HG03469 (cell line): ENCODE measurements at regions not wholly inside any gene's neighbourhood (a gene's known extent, or its start where the extent isn't known, plus 50 kb on each side); places are given as distances from the start of the nearest gene placed in this dataset.

ENCODE experiments used
- ATAC-seq: cut with Tn5 transposase; IDR thresholded peaks from one replicate; pipeline ENCODE4 v1.9.1; 2021; ENCODE audit warnings: mild to moderate bottlenecking, moderate library complexity, moderate number of reproducible peaks; ENCODE audit not compliant: unreplicated experiment

DNA sequence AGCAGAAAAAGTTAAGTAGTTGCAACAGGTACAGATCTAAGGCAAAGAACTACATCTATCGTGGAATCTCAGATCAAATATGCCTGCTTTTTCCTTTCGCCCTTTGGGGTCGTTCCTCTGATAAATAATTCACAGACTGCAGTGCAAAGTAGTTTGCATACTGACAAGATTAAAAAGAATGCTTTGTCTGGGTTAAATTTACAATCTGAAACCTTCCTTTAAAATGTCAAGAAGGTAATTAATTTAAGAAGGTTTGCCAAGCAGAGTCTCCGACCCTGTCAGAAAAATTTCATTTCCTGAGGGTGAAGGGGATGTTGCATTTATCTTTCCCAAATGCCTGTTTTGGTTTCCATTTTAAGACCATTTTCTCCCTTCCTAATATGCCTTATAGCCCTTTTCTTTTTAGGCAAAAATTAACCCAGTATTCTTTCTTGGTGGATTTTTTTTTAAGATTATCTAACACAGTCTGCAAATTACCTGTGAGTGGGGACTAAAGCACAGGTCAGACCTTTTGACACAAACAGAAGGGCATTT, 406.9 kb downstream of the LRIG3 start:
- ATAC-seq: no peak

DNA sequence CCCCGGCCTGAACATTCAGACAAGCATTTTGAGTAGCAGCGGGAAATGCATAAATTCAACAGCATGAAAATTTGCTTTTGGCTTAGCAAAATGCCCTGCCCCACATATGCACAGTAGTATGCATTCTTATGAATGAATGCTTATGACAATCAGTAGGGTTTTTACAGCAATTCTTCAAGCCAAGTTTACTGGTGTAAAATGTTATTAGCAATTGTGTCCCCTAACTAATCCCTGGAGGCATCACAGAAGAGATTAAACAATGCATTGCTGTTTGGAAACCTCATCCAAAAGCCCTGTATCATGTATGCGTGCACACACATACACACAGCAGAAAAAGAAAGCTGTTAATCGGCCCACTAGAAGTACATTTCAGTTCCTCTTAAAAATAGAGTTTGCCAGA, 406.5 kb downstream of the LRIG3 start:
- no peak for ATAC-seq

DNA sequence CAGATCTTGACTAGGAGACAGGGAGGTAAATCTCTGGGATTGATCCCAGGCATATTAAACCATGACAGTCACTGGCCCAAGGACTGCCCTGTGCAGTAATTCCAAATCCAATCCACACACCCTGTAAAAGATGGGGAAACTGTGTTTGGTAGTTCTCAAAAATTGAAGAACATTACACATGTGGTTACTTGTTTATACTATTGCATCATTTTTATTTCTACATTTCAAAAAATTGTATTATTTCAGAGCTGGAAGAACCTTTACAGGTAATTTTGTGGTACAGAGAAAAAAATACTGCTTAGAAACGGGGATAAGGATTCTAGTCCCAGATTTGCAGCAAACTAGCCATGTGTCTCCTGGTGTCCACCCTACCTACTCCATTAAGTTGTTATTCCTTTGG, 400.5 kb downstream of the LRIG3 start:
- ATAC-seq: no peak

DNA sequence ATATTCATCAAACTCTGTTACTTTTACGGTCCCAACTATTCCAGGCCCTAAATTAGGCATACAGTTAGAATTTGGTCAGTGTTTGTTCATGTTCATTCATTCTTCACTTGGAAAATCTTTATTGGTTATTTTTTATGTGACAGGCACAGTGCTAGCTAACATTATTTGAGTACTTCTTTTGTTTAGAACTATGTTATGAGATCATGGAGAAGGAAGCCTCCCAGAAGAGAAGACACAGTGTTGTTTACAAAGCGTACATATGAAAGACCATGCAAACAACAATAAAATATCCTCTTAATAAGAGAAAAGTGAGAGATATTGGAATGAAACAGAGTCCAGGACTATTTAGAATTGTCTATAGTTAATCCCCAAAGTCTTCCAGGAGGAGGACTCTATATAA, 399.2 kb downstream of the LRIG3 start:
- no peak for ATAC-seq

DNA sequence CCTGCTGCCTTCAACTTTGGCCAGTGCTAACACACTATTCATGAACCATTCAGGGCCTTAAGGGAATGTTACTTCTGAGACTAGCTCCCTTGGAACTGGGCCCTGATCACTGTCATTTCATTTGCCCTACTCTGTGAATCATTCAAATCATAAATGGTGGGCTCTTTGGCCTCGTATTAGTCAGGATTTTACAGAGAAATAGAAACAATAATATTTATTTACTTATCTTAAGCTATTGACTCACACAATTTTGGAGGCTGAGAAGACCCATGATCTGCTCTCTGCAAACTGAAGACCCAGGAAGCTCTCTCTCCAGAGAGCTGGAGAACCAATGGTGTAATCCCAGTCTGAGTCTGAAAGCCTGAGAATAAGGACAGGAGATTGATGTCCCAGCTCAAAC, 398.5 kb downstream of the LRIG3 start:
- ATAC-seq: no peak

DNA sequence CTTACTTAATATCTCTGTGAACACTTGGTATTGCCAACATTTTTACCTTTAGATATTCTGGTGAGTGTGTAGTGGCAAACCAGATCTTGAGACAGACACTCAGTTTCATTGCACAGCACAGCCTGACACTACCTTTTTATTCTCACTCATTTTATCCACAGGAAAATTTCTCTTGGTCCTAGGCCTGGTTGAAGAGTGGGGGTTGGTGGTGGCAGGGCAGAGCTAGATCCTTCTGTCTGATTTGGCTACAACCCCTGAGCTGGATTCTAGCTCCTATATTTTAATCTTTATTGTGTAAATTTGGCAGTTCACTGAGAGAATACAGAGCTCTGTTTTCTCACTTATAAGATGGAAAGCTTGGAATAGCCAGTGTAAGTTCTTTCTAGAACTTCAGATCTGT, 396.9 kb downstream of the LRIG3 start:
- no peak for ATAC-seq

DNA sequence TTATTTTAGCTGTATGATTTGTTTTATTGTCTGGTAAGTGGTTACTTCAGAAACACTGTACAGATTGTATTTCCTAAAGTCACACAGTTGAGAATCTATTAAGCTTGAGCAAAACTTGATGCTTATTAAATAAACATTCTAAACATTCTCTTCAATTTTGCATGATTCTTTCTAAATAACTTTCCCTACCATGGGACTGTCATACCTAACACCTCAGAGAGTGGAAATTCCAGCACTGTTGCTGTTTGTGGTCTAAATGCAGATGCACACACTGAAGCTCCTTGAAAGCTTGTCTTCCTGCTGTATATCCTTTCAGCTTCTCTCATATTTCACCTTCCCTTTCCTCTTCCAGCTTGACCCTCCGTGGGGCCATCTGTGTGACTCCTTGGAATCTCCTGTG, 392.0 kb downstream of the LRIG3 start:
- ATAC-seq: no peak

DNA sequence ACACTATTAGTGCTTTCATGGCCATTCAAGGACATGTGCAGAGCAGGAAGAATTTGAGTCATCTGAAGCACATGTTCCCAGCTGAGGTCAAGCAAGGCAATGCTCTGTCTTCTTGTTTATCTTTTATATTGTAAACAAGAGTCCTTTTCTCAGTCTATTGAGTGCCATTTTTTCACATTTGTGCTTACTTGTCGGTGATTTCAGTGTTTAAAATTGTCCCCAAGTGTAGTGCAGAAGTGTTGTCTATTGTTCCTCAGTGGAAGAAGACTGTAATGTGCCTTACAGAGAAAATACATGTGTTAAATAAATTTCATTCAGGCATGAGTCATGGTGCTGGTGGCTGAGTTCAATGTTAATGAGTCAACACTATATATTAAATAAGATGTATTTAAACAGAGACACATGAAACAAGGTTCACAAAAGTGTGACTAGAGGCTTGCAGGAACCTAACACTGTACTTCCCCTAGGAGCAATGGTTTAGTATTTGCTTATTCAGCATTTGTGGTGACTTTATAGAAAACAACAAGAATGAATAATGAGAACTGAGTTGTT, 391.1 kb downstream of the LRIG3 start:
- ATAC-seq: no peak

DNA sequence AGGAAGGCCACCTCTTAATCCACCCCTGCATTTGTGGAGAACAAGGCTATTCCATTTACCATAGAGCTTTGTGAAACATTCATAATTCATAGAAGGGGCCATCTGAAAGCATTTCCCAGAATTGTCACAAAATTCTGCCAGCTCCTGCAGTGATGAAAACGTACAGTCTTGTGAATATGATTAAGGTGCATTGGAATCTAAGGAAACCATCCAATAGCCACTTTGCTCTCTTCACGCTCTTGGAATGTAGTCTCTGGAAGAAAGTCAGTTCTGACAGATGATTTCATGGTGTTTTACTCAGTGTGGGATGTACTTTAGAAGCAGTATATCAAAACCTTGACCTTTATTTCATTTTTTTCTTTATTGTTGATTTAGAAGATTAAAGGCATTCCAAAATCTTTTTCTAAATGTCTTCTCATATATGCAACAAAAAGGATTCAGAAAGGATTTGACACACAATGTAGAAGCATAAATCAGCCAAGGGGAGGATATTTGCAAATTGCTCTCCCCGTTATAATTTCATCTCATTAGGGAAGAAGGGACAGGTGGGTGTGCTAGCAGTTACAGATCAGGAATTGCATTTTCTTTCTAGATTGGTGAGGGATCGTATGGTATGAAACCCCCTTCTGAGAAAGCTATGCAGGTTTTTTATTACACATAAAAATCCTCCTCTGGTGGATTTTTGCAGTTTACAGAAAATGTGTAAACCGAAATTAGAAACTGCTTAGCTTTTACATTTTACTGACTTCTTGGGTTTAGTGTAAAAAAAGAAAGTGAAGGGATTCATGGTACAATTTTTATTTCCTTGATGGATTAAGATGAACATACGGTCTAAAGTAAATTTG, 390.2 kb downstream of the LRIG3 start:
- no peak for ATAC-seq

DNA sequence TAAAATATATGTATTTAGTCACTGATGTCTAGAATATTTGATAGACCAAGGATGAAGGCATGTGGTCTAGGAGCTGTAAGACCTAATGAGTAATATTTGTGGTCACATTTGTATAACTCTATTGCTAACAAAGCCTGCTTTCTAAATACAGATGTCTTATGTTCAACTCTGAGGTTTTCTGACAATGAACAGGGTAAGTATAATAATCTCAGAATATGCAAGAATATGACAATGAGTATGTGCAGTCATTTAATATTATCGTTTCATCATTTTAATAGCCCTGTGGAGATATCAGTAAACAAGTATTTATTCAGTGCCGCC, 389.6 kb downstream of the LRIG3 start:
- no peak for ATAC-seq

DNA sequence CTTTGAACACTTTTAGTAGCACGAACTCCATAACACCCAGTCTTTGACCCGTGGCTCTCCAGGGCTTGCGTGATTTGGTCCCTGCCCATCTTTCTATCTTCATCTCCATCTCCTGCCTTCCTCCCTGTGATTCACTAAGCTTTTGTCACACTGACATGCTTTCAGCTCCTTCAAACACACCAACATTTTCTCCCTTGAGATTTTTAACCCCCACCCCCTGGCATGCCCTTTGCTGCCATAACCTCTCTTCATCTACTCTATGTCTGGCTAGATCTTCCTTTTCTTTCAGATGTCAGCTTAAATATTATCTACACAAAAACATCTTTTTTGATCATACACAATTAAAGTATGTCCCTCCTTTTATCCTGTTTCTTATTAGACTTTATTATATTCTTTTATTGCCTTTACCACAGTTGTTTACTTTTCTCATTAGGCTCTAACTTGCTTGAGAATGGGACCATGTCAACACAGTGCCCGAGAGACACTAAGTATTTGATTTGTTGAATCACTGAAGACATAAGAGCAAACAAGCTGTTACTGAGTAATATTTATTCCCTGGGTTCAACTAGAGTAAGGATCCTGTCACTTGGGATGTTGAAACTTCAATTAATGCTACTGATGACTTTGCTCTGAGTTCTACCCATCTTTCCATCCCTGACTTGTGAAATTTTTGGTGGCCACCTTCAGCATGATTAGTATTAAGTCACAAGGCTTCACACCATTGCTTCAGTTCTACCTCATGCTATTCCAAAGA, 387.3 kb downstream of the LRIG3 start:
- no peak for ATAC-seq

DNA sequence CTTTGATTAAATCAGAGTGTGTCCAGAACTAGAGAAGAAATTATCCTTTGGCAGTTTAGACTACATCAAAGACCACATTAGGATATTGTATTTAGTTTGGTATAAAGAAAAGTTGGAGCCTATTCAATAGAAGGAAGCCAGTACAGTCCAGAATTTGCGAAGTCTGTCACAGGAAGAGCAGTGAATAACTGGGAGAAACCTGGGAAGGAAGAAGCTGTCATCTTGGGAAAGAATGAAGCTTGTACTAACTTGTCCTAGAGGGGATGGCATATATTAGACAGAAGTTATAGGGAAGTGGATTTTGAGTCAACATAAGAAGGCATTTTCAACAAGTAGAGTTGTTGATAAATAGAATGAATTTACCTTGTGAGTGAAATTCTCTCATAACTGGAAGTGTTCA, 386.7 kb downstream of the LRIG3 start:
- no peak for ATAC-seq

DNA sequence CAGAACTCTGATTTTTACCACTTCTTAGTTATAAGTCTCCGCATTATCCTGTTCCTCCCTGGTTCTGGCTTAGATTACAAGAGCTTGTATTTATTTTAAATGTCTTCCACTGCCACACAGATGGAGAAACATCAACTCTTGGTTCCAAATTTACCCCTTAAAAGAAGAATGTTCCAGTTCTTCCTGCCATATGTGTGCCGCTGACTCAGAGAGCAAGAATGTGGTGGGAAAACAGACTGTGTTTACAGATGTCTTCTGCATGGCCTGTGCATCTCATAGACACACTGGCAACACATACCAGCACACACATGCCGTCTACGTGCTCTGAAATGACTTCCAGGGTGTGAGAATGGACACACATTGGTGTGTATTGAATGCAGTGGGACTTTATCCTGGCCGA, 383.0 kb downstream of the LRIG3 start:
- no peak for ATAC-seq

DNA sequence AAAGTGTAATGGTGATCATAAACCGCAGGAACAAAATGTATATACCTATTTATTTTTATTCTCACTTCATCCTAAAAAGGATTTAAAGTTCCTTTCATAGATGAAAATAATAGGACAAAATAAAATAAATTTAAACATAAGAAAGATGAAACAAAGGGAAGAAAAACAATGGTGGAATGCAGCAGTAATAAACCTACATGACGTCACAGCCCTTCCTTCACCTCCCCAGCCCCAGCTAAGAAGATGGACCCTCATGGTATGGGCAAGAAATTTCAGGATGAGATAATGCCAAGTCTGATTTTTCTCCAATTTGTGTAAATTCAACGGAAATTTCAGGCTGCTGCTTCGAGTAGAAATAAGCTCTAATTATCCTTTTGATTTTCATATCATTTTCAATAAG, 381.0 kb downstream of the LRIG3 start:
- ATAC-seq: no peak

DNA sequence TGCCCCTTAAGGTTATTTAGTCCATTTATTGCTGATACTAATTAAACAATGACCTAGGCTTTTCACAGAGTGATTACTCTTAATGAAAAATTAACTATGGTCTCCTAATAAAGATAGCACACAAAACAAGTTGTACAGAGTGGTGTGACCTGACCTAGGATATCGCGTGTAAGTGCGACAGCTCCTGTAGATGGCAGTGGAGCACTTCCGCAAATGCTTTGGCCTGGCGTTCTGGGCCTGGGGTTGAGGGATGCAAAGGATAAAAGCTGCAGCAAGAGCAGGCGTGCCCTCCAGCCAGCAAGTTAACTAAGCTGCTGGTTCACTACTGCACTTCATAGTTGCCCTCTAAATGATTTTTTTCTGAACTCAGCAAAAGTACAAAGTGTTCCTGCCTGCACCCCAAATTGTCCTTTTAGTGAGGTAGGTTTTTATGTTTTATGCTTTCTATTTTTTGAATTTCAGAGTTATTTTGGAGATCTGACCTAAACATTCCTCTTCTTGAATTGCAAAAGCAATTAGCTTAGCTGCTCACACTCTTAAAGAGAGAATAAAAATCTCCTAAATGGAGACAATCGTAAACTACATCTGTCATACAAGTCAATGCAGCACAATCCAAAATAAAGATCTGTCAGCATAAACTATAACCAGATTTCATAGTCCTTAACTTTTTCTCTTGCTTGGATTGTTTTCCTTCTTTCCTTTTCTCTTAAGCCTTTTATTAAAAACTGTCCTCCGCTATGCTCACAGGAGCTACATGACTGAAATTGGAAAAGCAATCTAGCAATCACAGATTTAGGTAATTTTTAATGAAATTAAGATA, 379.6 kb downstream of the LRIG3 start:
- ATAC-seq: no peak

DNA sequence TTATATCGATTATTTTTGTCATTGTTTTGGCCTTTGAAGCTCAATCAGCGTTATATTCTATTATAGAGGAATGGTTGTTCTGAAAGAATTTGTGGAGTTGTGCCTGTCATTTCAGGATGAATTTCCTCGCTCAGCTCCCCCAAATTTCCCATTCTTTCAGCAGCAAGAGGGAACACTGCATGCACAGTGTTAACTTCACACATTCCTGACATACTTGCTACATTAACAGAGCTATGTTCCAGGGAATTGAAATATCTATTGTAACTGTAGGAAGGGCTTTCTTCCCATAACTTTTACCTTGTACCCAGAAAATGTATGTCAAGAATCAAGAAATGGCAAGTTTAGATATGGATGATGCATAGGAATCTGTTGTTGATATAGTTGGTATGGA, 379.0 kb downstream of the LRIG3 start:
- ATAC-seq: no peak

DNA sequence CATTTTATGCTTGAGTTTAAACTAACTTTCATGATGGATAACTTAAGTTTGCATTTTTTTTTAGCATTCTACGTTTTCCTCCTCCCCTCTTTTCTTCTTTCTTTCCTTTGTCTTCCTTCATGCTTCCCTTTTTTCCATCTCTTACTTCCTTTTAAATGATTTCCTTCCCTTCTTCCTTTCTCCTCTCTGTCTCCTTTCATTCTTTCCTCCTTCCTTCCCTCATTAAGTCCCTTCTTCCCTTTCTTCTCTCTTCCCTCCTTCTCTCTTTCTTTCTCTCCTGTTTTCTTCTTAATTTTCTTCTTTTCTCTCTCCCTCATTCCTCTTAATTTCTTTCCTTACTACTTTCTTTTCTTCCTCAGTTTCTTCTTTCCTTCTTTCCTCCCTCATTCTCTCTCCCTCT, 376.0 kb downstream of the LRIG3 start:
- no peak for ATAC-seq

DNA sequence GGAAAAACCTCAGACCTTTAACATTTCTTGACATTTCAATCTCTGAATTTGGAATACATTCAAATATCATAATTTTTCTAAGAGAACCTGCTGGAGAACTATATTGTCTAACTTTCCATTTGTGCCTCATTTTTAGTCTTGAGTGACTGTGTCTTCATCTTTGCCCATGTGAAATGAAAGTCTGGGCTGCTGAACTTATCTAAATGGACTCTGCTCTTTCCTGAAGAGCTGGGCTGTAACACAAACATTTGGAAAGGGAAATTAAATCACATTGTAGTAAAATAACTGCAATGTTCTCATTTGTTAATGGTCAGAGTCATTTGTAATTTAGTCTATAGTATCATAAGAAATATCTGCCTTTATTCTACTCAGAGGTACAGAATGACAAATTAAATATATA, 373.1 kb downstream of the LRIG3 start:
- no peak for ATAC-seq

DNA sequence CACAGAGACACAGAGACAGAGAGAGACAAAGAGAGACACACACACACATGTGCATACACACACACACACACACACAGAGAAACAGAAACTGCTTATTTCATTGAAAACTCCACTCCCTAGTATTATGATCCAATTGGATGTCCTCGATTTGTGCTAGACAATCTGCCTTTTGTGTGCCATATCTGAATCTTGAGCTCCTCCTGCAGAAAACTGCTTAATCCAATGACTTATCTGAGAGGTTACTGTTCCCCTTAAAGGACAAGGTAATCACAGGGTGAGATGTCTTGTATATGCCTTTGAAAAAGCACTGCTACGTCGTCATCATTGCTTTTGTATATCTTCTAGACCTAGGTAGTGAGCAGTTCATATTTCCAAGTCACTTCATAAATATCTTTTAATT, 371.5 kb downstream of the LRIG3 start:
- ATAC-seq: no peak

DNA sequence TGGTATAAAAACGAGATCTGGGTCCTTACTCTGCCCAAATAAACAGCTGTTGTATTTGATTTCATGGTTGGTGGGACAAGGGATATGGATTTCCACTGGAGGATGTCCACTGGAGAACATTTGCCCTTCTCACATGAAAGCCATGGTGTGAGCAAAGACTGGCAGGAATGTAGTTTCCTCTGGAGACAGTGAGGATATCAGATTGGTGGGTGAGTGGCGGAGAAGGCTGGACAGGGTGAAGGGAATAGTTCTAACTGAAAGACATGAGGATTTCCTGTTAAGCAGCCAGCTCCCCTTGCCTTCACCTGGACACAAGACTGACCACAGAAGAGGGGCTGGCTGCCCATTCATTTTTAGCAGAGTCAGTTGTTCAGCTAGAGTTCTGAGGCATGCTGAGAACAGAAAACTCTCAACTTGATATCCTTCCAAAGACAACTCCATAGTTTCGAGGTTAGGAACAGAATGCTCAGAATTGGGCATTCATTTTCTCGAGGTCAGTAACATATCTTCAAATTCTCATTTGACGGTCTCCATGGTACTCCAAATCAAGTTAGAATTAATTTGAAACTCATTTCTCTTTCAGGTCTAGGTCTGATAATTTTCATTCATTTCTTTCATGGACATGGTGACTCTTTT, 365.7 kb downstream of the LRIG3 start:
- ATAC-seq: no peak

DNA sequence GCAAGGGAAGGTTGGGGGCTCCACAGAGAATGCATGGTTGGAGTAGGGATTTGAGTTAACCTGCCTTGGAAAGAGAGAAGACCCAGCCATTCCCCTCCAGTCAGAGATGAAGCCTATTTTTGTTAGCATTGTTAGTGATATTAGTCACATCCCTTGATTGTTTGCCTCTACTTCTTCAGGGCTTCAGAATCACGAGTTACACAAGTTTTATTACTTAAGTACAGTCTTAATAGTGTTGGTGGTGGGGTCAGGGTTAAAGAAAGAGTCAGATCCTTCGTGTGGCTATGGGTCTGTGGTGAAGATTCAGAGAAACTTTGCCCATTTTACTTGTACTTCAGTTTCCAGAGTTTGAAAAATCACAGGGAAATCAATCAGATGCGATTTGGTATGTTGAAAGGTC, 363.1 kb downstream of the LRIG3 start:
- ATAC-seq: no peak
